Kidney tubule cell (primary cell): ENCODE measurements at regions not wholly inside any gene's neighbourhood (a gene's known extent, or its start where the extent isn't known, plus 50 kb on each side); places are given as distances from the start of the nearest gene placed in this dataset.
A peak's percentile ranks its signal among the peaks of the same experiment; 100 is the strongest.

Source experiments
- DNase-seq: peaks from one replicate; pipeline ENCODE4 v3.0.0-alpha.2; 2018; ENCODE audit warnings: low spot score

DNA sequence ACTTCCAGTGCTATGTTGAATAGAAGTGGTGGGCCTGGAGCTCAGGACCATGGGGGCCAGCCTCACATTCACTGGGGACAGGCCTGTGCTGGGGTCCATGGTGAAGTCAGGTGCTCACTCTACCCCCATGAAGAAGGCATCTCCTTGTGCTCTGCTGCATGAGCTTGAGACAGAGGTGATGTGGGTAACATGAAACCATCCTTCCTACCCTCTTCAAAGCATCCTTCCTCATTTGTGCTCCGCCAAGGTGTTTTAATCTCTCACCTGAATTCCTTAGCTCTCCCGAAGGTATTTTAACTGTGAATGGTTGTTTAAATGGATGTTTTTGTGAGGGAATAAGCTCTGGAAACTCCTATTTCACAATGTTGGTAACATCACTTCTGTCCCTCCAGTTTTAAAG, 209.6 kb upstream of the PCSK2 start:
- no peak for DNase-seq

DNA sequence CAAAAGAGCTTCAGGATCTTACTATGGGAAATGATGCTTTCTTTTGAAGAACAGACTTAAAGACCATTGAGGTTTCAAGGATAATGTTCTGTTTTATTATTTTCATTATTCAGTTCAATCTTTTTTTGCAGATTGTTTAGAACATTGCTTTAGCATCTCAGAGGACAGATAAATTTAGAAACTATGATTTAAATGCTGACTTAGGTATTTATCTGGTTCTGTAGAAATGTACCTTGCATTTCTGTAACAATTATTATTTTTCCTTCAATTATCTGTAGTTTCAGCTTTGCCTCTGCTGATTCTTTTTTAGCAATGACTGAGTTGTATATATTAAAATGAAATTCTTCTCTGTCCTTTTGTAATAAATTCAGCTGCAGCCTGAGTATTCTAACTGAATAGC, 205.4 kb upstream of the PCSK2 start:
- no peak for DNase-seq

DNA sequence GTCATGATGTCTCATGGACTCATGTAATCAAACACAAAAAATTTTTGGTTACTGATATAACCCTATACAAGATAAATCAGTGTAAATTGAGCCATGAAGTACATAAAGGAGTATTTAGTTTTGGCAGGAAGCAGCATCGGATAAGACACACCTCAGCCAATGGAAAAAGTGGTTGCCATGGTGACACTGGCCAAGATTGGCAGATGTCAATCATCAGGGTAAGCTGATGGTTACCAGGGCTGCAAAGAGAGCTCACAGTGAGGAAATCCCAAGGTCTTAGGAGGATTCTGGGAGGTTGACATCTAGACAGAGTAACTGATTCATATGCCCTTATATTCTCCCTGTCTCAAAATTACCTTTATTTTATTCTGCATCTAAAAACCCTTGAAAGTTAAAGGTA, 203.8 kb upstream of the PCSK2 start:
- DNase-seq, result no peak

- DNase-seq, result no peak
Measured at GRCh38 chr20:17023806-17024205, 203.0 kb upstream of the PCSK2 start.

- DNase-seq, result peak; percentile 67
Measured at GRCh38 chr20:17024513-17025119, 202.2 kb upstream of the PCSK2 start.

DNA sequence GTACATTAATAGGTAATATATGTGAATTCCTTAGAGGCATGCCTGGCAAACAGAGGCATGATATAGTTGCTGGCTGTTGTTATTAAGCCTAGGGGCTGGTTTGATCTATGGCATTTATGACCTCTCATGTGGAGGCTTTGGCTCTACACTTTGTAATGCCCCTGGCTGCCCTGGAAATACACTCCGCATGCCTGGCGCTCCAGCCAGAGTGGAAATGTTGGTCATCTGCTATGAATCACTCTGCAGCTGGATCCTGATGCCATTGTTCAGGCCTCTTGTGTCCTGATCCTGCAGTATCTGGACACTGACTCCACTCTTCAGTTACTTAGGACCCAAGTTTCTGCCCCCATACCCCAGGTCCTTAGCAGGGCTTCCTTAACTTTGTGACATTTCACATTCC, 200.5 kb upstream of the PCSK2 start:
- DNase-seq, result no peak

DNA sequence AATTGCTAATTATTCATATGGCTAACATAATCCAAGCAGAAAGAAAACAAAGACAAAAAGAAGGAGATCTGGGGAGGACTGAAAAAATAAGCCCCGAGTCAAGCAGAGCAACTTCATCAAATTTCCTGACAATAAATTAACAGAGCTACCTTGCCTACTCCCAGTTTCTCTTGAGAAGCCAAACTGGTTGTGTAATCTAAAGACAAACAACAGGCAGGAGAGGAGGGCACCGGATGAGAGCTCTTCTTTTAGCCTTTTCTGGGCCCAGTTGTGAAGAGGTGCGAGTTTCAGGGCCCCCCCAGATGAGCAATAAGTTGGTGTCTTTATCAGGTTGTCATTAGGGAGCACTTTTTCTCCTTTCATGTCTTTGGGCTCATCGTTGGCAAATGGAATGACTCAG, 197.1 kb upstream of the PCSK2 start:
- peak; percentile 5 for DNase-seq

- no peak for DNase-seq
Measured at GRCh38 chr20:17036541-17036940, 190.3 kb upstream of the PCSK2 start.

DNA sequence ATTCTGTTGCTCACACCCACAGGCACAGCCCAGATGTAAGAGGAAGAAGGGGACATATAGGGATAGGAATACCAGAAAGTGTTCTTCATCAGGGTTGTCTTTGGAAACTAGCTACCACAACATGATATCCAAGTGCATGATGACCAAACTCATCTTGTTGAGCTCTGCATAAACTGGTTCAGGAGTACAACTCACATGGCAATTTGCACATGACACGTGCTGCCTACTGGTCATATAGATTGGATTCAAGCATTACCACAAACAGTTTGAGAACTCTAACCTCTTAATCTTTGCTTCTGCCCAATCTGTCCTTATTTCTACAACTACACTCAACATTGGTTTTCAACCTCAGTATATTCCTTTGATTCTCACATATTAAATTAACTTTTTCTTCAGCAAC, 184.7 kb upstream of the PCSK2 start:
- no peak for DNase-seq

DNA sequence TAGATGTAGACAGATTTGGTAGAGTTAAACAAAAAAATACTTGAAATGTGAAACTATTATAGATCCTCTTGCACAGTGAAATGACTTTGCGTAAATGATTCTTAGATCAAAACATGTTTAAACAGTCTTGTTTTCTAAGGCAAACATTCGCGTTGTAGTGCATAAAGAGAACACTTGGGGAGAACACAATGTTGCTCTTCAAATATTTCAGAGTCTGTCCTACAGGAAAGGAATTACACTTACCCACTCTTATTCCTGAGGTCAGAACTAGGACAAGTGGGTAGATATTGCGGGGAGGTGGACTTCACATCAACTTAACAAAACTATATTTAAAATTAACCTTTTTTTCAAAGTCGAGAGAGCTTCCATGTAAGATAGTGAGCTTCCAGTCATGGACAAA, 183.5 kb upstream of the PCSK2 start:
- no peak for DNase-seq

DNA sequence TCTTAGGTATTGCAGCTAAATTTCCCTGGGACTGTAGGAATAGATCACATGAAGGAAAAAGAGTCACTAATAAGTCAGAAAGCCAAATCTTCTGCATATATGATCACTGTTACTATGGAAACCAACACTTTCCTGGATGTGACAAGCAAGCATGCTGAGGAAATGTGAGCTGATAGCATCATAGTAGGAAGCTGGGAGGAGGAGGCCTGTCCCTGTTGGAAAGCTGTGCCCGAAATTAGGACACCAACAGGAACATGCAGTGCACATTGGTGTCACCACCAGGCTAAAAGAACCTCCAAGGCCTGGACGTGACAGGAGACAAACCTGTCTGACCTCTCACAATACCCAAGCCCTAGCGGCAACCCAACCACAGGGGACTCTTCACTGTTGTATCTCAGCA, 181.9 kb upstream of the PCSK2 start:
- DNase-seq, result no peak

- DNase-seq, result peak; percentile 48
Measured at GRCh38 chr20:17059465-17059864, 167.4 kb upstream of the PCSK2 start.

- DNase-seq, result no peak
Measured at GRCh38 chr20:17061715-17062114, 165.1 kb upstream of the PCSK2 start.

DNA sequence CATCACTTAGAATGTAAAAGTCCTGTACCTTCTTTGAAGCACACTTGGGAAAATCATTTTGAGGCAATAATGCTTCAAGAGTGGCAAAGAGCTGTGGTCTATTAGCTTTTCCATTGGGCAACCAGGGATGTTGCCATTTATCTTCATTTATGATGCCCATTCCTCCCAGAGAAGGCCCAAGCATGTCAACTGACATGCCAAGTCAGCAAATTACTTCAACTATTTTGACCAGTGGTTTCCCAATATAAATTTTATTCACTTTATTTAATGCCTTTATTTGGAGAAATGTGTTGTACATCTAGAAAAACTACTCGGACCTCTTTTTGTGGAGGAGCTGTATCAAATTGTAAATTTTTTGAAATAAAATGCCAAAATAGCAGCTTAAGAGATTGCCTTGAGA, 164.1 kb upstream of the PCSK2 start:
- DNase-seq, result no peak

GRCh38 chr20:17066902-17067301, 159.9 kb upstream of the PCSK2 start:
- no peak for DNase-seq

GRCh38 chr20:17068084-17068711, 158.6 kb upstream of the PCSK2 start:
- DNase-seq, result no peak

DNA sequence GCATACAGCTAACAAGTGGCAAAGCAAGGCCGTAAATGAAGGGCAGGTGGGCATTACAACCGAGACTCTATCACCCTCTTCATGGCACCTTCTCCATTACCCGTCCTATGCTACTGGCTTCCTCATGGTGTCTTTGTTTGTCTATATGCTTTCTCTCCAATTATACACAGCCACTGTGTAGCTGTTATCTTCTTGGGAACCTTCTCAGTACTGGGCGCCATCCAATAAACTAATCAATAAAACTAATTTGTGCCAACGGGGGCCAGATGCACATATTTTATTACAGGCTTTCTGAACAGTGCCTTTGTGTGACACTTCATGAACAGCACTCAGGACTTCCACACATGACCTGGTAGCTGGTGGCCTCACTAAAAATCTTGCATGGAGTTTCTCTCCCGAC, 149.8 kb upstream of the PCSK2 start:
- no peak for DNase-seq

DNA sequence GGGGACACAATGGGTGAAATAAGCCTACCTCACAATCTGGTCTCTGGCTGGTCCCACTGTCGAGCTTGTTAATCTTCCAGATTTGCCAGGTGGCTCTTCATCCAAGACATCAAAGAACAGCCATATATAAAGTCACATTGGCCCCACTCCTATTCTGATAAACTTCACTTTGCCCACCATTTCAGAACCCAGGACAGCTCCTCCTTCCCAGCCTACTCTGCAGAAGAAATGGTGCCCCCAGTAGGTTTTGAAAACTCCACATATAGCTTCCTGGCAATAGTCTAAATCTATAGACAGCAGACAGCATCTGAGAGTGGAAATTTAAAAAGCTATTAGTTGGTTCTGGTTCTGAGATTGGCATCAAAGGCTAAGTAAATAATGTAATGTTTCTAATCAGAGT, 143.1 kb upstream of the PCSK2 start:
- no peak for DNase-seq

DNA sequence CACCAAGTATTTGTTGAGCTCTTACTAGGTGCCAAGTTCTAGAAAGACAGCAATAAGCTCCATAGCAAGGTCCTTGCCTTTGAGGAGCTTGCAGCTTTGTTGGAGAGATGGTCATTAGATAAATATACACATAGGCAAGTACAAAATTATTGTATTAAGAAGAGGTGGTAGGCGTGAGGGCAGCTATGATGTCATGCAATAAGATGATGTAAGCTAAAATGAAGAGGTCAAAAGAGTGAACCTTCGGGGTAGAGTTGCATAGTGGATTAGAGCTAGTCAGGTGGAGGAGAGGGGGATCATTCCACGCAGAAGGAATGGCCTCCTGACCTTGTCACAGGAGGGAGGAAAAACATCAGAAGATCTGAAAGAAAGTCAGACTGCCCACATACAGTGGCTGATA, 141.9 kb upstream of the PCSK2 start:
- no peak for DNase-seq

GRCh38 chr20:17093782-17094181, 133.1 kb upstream of the PCSK2 start:
- no peak for DNase-seq

DNA sequence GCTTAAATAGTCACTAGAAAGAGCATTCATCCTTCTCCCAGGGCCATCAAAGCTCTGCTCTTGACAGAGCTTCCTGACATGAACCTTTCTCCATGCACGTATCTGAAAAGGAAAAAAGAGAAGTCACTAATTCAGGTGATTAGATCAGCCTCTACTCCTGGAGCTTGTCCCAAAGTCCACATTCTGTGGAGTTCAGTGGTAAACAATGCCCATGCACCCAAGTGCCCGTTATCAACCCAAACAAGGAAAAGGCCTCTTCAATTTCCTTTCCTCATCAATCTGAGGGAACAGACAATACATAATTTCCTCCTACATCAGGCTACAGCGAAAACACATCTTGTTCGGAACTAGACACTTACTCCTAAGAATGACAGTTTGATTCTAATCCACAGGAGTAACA, 129.2 kb upstream of the PCSK2 start:
- DNase-seq, result no peak

DNA sequence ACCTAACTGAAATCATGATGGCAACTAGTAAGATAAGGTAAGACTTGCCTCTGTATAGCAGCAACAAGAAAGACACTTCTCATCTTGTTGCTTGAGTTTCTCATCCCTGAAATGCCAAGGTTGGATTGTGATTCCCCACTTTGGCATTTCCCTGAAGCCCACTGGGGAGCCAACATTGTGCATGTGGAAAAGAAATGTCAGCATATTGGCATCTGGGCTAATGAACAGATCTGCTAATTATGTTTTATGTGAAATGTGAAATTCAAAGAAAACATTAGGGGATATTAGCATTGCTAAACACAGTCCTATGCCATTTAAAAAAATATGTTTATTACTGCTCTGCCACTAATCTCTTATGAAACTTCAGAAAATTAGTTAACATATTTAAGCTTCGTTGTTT, 126.3 kb upstream of the PCSK2 start:
- no peak for DNase-seq

- DNase-seq, result no peak
Measured at GRCh38 chr20:17107127-17107526, 119.7 kb upstream of the PCSK2 start.

DNA sequence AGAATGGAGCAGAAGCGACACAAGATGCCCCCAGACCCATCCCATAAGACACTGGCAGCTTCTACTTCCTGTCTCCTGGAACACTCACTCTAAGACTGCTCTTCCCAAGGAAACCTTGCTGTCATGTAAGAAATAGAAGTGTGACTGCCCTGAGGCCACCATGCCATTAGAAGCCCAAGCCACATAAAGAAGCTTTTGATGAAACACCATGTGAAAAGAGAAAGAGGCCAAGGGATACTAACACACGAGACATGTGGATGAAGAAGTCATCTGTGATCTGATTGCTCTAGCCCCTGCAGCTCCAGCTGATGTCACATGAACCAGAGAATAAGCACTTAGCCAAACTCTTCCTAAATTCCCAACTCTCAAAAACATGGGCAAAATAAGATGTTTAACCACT, 117.9 kb upstream of the PCSK2 start:
- no peak for DNase-seq
